Skeletal muscle cell (primary cell): ENCODE measurements at regions not wholly inside any gene's neighbourhood (a gene's known extent, or its start where the extent isn't known, plus 50 kb on each side); places are given as distances from the start of the nearest gene placed in this dataset.
"Not testable (repeated sequence)": the region's sequence is repeated elsewhere in the genome, so short reads cannot be mapped to it uniquely, and the experiment has no call there.

Source experiments
- DNase-seq: peaks from one replicate; pipeline ENCODE4 v3.0.0-alpha.2; 2010; ENCODE audit warnings: low read depth
- H3K4me3 ChIP-seq: 2 replicates; pipeline ENCODE4 v1.5.1; 2011; ENCODE audit warnings: low read depth, mild to moderate bottlenecking, control low read depth, low read length, moderate library complexity

DNA sequence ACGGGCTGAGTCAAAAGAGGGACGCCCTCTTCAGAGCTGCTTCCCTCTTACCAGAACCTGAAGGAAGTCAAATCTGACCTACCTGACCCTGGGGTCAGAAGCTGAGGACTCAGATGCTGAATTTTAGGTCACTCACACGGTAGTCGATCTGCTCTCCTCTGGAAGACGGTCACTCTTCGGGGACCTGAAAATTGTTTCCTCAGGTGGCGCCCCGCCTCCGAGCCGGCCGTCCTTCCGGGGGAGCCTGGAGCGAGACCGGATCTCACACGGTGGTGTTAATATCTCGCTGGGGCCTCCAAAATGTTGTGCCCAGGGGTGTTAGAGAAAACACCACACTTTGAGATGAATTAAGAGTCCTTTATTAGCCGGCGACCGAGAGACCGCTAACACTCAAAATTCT is 737.2 kb downstream of the SI start:
- no peak for DNase-seq
- no peak overlapping the region for H3K4me3 ChIP-seq

DNA sequence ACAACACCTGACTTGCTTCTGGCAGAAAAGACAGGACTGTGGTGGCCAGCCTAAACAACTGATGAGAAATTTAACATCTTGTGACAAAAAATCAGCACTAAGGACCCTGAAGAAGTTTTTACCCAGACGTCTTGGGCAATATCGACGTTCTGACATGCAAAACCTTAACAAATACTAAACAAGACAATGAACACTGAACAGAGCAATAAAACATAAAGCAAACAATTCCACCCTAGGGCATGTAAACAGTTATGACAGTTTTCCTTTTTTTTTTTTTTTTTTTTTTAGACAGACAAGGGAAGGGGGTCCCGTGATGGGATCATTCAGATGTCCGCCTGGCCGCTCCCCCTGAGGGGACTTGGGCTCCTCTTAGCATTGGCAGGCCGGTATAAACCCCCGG is 738.0 kb downstream of the SI start:
- no peak overlapping the region for H3K4me3 ChIP-seq
- no peak for DNase-seq

DNA sequence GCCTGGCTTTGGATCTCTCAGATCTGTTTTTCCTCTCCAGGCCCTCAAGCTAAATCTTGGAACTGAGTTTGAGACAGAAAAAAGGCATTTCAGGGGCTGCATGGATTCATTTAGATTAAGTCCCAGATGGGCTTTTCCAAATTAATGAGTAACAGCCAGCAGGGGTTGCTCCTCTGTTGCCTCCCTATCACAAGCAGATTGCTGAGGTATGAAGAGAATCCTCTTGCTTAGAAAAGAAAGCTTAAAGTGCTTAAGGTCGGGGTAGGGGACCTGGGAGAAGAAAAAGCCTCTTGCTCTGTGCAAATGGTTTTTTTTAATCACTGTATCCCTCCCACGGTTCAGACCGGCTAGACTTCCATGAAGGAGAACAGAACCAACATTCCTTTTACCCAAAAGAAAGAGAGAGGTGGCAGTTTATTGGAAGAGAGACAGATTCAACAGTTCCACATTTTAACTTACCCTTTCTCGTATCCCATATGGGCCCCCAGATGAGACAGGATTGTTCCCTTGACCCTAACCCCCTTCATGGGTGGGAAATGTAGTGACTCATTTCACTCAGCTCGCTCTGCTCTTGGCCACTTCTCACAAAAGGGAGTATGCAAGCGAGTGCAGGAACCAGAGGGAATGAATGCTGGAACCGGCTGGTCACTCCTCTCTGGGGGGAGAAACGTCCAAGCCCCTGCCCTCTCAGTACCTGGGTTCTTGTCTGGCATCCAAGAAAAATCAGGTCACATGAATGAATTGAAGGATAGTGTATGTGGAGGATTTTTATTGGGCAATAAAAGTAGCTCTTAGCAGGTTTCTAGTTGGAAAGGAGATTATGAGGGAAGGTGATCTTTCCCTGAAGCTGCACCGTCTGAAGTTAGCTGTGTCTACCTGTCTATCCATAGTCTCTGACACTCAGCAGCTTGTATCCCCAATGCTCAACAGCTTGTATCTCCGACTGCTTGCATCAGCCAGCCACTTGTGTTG is 745.2 kb downstream of the SI start:
- no peak overlapping the region for H3K4me3 ChIP-seq
- DNase-seq, result no peak

DNA sequence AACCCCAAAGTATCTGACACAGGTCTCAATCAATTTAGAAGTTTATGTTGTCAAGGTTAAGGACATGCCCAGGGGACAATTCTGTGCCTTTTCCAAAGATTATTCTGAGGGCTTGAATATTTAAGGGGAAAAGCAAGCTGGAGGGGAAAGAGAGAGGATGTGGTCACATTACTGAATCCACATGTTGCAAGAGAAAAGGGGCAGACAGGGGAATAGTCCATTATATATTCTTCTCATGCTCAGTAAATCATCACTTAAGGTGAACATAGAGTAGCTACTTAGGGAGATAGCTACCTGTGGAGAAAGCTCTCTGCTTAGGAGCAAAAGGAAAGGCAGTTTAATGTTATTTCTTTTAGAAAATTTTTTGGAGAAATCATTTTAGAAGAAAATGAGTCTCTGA is 751.6 kb downstream of the SI start:
- DNase-seq, result no peak

DNA sequence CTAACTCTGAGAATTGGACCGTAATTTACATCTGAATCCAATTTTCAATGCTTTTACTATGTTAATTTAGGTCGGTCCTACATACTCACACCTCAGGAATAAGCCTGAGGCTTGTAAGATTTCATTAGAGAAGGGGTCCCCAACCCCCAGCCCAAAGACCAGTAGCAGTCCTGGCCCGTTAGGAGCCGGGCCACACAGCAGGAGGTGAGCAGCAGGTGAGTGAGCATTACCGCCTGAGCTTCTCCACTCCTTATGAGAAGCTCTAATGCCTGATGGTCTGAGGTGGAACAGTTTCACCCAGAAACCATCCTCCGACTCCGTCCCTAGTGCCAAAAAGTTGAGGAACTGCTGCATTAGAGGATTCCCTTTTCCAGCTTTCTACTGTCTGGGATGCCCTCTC is 757.3 kb downstream of the SI start:
- DNase-seq, result no peak
- no peak overlapping the region for H3K4me3 ChIP-seq

More for the DNA sequence above, 751.6 kb downstream of the SI start:
- H3K4me3 ChIP-seq, result no peak overlapping the region

DNA sequence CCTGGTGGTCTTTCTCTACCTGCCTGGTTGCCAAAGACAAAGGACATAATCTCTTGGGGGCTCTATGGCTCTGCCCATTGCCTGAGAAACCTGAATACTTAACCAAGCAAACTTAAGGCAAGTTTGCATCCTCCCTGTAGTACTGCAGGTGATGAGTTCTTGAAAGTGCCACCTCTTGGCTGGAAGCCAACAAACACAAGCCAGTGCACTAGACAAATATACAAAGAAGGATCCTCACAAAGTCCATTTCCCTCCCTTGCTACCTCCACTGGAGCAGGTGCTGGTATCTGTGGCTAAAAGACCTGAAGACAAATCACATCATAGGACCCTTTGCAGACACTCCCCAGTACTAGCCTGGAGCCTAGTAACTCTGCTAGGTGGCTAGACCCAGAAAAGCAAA is 772.3 kb downstream of the SI start:
- no peak overlapping the region for H3K4me3 ChIP-seq
- DNase-seq, result no peak

DNA sequence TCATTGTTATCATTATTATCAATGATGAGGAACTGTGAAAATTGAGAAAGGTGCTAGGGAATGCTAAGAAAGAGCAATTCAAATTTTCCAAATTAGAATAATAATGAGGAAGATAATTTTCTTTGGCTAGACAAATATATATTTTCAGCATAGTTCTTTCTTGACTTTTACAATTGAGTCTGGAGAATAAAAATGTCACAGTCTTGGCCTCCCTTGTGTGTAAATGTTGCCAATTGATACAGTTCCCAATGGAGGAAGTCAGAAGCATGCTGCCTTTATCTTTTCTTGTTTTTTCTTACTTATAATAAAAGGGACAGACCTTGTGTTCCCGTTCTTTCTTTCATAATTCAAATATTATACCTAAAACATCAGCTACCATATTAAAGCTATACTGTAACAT is 774.4 kb downstream of the SI start:
- no peak for DNase-seq

DNA sequence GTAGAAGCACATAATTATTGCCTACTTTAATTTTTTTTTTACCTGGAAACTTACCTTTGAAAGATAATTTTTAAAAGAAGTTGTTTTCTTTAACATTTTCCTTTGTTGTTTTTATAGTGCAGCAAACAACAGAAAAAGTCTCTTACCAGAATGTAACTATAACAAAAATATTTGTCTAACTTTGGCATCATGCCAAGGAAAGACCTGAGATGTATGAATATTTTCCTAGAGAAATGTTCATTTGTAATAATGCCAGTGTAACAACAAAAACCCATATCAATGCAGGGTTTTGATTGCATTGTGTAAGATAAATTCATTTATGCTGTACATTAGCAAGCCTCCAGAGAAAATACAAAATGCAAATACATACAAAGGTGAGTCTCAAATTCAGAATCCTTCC is 775.7 kb downstream of the SI start:
- no peak overlapping the region for H3K4me3 ChIP-seq
- DNase-seq, result no peak

More for the DNA sequence above, 774.4 kb downstream of the SI start:
- H3K4me3 ChIP-seq, result no peak overlapping the region

DNA sequence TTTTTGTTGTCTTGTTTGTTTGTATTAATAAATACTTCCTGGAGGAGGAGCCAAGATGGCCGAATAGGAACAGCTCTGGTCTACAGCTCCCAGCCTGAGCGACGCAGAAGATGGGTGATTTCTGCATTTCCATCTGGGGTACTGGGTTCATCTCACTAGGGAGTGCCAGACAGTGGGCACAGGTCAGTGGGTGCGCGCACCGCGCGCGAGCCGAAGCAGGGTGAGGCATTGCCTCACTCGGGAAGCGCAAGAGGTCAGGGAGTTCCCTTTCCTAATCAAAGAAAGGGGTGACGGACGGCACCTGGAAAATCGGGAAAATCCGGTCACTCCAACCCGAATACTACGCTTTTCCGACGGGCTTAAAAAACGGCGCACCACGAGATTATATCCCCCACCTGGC is 786.8 kb downstream of the SI start:
- DNase-seq, H3K4me3 ChIP-seq: not testable (repeated sequence)

DNA sequence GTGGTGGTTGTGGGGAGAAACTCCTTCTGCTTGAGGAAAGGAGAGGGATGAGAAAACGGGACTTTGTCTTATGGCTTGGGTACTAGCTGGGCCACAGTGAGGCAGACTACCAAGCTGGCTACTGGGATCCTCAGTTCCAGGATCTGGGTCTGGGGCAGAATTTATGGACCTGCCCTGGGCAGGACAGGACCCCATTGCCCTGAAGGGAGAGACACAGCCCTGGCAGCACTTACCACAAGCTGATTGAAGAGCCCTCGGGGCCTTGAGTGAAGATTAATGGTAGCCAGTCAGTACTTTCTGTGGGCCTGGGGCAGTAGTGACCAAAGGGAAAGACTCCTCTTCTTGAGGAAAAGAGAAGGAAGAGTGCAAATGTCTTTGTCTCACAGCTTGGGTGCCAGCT is 799.7 kb downstream of the SI start:
- no peak overlapping the region for H3K4me3 ChIP-seq
- no peak for DNase-seq

DNA sequence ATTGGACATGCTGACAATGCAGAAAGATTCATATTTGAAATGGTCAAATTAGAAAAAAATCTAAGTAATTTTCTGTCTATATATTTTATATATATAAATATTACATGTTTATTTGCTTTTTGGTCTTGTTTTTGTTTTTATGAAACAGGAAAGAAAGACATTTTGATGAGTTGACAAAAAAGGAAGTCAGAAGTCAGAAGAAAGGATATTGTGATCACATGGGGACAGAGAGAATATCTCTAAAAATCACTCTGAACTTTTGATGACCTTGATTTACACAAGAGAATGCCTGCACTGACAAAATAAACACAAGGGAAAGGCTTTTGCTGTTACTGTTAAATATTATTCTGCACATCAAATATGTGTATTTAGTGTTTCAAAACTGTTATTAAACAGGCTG is 811.2 kb downstream of the SI start:
- no peak overlapping the region for H3K4me3 ChIP-seq
- DNase-seq, result no peak

DNA sequence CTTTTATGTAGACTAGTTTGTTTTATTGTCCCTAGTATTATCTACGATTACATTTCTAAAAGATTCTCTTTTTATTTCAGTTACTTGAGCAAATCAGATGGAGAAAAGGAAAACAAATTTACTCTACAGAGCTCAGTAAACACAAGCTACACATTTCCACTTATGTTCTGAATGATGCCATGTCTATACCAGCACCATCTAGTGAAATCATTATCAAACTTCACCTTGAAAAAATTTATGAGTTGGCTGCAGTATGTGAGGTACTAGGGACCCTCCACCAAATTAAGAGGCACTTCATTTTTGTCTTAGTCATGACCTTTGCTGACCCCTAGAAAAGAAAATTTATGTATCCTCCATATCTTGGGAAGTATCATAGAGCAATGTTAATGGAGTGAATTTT is 827.4 kb downstream of the SI start:
- no peak overlapping the region for H3K4me3 ChIP-seq
- DNase-seq, result no peak

DNA sequence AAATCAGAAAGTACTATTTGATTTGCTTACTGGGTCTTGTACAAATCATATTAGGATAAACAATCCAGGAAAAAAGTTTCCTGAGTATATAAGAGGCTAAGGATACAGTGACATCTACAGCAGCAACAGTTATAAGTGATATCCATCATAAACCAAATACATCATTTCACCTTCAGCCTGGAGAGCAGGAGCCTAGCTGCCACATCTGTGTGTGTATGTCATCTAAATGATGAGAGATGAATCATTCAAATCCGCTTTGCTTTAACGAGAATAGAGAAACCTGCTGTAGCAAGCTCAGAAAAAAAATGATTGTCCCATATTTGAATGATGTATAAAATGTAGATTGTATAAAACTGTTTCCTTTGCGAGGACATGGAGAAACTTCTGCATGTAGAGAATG is 841.4 kb downstream of the SI start:
- no peak for DNase-seq
- no peak overlapping the region for H3K4me3 ChIP-seq

DNA sequence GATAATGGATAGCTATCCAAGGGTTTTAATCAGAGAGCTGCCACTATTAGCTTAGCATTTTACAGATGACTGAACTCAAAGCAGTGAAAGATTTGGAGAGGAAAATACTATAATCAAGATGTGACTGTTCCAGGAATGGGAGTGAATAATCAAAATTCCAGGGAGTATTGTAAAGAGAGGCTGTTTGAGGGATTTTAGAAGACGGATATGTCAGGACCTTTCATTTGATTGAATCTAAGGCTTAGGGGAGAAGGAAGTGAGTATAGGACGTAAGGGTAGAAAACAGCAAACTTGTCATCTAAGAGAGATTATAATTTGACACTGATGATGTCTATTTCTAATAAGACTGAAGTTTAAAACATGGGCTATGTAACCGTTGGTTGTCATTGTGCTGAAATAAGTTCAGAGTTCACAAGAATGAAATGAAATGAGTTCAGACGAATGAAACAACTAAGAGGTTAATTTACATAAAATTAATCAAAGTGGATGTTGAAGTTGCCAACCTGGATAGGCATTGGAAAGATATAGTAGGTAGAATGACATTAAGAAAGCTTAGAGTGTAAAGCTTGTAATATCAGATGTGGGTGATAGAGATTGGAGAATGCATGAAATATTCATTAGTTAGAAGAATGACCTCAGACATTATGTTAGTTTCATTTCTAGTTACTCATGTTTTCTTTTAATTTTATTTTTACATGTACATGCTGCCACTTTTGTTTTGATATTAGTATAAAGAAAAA is 842.8 kb downstream of the SI start:
- H3K4me3 ChIP-seq, result no peak overlapping the region
- no peak for DNase-seq

DNA sequence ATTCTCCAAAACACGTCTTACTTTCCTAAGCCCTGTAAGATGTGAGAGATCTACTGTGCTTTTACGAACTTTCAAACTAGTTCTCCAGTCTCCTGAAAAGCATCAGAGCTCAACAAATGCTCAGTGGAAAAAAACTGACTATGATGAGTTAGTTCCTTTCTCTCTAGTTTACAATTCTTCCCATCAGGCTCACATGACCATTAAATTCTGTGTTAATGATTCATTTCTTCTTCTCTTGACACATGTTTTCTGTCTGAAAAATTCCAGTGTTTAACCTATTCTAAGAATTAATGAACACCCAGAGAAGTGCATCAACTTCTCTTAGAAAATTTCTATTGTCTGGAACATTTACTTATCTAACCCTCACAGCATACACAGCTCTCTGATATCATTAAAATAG is 844.3 kb downstream of the SI start:
- DNase-seq, result no peak

DNA sequence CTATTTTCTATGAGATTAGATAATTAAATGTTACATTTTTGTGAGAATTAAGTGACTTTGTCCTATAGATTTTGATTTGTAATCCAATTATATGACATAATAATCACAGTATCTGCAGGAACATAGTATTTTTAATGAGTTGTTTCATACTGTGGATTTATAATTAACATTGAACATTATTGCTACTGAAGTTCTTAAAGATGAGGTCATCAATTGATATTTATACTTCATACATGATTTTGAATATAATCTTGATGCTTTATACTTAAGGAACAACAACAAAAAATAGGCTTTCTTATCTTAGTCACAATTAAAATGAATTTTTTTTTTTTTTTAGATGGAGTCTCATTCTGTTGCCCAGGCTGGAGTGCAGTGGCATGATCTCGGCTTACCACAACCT is 846.6 kb downstream of the SI start:
- H3K4me3 ChIP-seq, result no peak overlapping the region
- no peak for DNase-seq

More for the DNA sequence above, 844.3 kb downstream of the SI start:
- H3K4me3 ChIP-seq, result no peak overlapping the region

DNA sequence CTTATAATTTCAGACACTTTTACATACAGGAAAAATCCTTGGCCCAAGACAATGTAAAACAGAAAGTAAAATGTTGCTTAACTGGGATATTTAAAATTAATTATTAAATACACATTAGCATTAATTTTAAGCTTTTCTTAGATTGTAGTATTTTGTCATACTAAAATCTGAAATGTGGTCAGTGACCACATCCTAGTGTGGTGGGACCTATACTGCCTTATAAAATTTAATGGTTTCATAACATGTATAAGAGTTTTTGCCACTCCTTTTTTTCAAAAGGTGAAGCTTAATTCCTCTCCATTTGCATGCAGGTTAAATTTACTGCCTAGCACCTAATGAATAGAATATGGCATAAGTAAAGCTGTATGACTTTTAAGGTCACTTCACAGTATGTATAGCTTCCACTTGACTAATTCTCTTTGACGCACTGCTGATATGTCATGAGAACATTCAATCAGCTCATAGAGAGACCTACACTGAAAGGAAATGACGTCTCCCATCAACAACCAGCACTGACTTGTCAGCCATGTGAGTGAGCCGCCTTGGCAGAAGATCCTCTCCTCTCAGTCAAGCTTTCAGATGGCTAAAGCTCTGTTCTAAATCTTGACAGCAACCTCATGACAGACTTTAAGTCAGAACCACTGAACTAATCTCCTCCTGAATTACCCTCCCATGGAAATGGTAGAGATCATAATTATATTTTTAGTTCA is 847.8 kb downstream of the SI start:
- no peak overlapping the region for H3K4me3 ChIP-seq
- DNase-seq, result no peak

DNA sequence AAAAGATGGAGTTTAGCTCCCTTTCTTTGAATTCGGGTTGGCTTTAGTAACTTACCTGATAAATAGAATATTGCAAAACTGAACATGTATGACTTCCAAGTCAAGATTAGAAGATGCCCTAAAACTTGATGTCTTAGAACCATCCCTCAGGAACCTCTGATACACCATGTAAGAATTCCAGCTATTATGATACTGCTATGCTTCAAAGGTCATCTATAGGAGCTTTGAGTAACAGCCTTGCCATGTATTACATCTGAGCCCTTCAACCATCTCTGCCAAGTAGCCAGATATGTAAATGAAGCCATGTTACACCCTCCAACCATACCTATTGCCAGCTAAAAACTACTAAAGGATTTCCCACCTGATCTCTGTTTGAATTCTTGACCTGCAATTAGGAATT is 854.2 kb downstream of the SI start:
- DNase-seq, result no peak
- no peak overlapping the region for H3K4me3 ChIP-seq

DNA sequence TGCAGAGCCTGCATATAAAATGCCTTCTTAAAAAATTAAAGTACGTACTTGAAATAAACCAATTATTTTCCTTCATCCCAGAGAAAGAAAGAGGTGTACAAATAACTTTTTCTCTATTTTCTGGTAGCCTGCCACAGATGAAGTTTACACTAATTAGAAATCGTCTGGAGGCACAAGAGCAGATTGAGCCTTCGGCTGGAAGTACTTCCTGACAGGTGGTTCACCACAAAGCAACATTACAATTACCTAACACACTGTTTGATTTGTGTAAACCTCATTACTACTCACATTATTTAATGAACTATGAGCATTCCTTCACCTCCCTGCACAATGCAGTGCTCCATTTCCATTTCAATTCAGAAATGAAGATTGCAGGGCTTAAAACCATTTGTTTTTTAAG is 856.1 kb downstream of the SI start:
- no peak overlapping the region for H3K4me3 ChIP-seq
- DNase-seq, result no peak

DNA sequence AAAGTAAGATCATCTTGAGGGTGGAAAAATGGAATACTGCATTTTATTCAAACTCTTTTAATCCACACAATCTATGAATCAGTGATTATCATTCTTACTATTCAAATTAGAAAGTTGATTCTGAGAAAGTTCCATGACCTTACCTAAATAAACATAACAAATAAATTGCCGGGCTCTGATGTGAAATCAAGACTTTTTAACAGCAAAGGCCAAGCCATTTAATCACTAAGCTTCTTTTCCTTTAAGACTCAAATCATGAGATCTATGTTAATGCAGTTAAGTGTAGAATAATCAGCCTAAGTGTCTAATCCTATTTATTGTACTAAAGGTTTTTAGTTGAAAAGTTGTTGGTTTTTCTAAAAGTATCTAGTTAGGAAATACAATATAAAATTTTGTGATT is 857.0 kb downstream of the SI start:
- DNase-seq, result no peak
- H3K4me3 ChIP-seq, result no peak overlapping the region
